Astrocyte of the spinal cord (primary cell): ENCODE measurements at regions not wholly inside any gene's neighbourhood (a gene's known extent, or its start where the extent isn't known, plus 50 kb on each side); places are given as distances from the start of the nearest gene placed in this dataset.

ENCODE experiments used
- DNase-seq: peaks from one replicate; pipeline ENCODE4 v3.0.0; 2011; ENCODE audit warnings: low read depth, low spot score
- H3K4me3 ChIP-seq: 2 replicates; pipeline ENCODE4 v1.5.1; 2011; ENCODE audit warnings: low read depth, mild to moderate bottlenecking, low read length, moderate library complexity
- CTCF ChIP-seq: IDR thresholded peaks from 2 replicates; pipeline ENCODE4 v1.5.1; 2012; ENCODE audit warnings: low read depth, mild to moderate bottlenecking, low read length, inconsistent platforms
- in situ Hi-C: cut with HindIII; loops from 2 replicates; pipeline ENCODE4 v1.10.0; 2017; ENCODE audit warnings: low sequenced_read_pairs

GRCh38 chr22:47794851-47795250 is 1032.4 kb downstream of the TBC1D22A start:
- TF ChIP-seq CTCF: no peak
- no peak for DNase-seq
- no peak overlapping the region for H3K4me3 ChIP-seq
- in situ Hi-C loops: no loop called here

GRCh38 chr22:47793304-47794101 is 1031.1 kb downstream of the TBC1D22A start:
- TF ChIP-seq CTCF: no peak
- no peak overlapping the region for H3K4me3 ChIP-seq
- in situ Hi-C loops: no loop called here
- no peak for DNase-seq

GRCh38 chr22:47789171-47789570 is 1026.7 kb downstream of the TBC1D22A start:
- no peak for DNase-seq
- in situ Hi-C loops: no loop called here
- no peak for TF ChIP-seq CTCF
- H3K4me3 ChIP-seq: no peak overlapping the region

- in situ Hi-C loops: no loop called here
- H3K4me3 ChIP-seq: no peak overlapping the region
- no peak for TF ChIP-seq CTCF
- no peak for DNase-seq
Measured at GRCh38 chr22:47788461-47788860, 1026.0 kb downstream of the TBC1D22A start.

GRCh38 chr22:47787501-47788227 is 1025.2 kb downstream of the TBC1D22A start:
- no peak for DNase-seq
- H3K4me3 ChIP-seq: no peak overlapping the region
- TF ChIP-seq CTCF: no peak
- in situ Hi-C loops: no loop called here

- no peak overlapping the region for H3K4me3 ChIP-seq
- DNase-seq: no peak
- in situ Hi-C loops: no loop called here
- no peak for TF ChIP-seq CTCF
Measured at GRCh38 chr22:47786650-47787290, 1024.3 kb downstream of the TBC1D22A start.
